ENCODE measurements at regions not wholly inside any gene's neighbourhood (a gene's known extent, or its start where the extent isn't known, plus 50 kb on each side); places are given as distances from the start of the nearest gene placed in this dataset.
"Not testable (repeated sequence)": the region's sequence is repeated elsewhere in the genome, so short reads cannot be mapped to it uniquely, and the experiment has no call there.

- no peak for DNase-seq (ENCODE audit: low spot score)
These were observed 122.6 kb upstream of the ATP2B2 start for GRCh38 chr3:10627884-10628572.

- no peak for DNase-seq (ENCODE audit: low spot score)
These were observed 123.7 kb upstream of the ATP2B2 start for GRCh38 chr3:10628891-10629670.

DNA sequence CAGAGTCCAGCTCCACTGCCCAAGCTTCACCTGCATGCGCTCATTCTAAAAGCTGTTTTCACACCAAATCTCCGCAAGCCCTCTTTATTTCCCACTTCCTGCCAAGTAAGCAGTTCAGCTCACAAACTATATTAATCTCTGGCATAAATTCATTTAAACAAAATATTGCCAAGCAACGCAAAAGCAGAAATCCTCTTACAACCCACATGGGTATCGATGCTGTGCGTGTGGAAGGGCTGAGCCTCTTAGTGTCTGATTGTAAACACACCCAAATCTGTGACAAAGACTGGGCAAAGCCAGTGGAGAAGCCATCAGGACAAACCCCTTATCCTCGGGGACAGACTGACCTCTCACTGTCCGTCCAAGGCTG, 124.3 kb upstream of the ATP2B2 start:
- DNase-seq (ENCODE audit: low spot score): no peak

GRCh38 chr3:10631224-10631623, 125.8 kb upstream of the ATP2B2 start:
- DNase-seq (ENCODE audit: low spot score): no peak

DNA sequence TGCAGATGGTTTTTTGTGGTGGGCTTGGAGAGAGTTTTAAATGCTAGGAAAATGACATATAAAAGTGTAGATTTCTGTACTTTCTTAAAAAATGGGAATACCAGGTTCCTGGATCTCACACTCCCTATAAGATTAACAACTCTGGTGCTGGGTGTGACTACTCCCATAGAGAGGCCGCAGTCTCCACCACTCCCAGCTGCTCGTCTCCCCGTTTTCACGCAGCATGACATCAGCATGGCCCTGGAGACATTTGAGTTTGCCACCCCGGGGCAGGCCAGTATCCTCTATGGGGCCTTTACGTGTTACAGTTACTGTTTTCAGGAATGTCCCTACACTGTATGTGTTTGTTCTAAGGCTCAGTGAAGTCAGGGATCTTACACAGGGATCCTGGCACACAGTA, 126.7 kb upstream of the ATP2B2 start:
- DNase-seq (ENCODE audit: low spot score): no peak

DNA sequence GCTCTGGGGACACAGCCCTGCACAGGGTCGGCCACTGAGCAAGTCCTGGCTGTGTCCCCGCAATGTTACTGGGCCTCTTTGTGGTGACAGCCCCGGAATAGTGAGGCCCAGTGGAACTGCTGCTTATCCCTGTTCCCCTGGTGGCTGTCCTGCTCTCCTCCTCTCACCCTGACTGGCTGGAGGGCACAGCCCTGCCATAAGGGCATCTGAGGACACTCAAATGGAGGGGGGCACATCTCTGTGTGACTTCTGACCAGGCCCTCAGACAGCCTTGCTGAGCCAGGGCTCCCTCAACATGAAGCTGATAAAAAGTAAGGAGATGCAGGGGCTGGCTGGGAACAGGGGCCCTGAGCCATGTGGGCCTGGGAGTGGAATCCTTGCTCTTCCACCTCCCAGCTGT, 127.4 kb upstream of the ATP2B2 start:
- DNase-seq (ENCODE audit: low spot score): no peak

GRCh38 chr3:10635446-10636076, 130.2 kb upstream of the ATP2B2 start:
- DNase-seq (ENCODE audit: low spot score): no peak

GRCh38 chr3:10637342-10637741, 132.0 kb upstream of the ATP2B2 start:
- DNase-seq (ENCODE audit: low spot score): no peak

DNA sequence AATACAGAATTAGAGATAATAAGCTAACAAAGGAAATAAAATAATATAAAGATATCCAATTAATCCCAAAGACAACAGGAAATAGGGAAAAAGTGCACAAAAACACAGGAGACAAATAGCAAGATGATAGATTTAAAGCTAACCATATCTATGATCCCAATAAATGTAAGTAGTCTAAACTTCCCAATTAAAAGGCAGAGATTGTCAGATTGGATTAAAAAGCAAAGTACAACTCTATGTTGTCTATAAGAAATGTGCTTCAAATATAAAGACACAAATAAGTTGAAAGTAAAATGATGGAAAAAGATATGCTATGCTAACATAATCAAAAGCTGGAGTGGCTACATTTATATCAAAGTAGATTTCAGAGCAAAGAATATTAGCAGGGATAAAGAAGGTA, 133.1 kb upstream of the ATP2B2 start:
- DNase-seq (ENCODE audit: low spot score): no peak

- no peak for DNase-seq (ENCODE audit: low spot score)
These were observed 136.4 kb upstream of the ATP2B2 start for GRCh38 chr3:10641760-10642159.

DNA sequence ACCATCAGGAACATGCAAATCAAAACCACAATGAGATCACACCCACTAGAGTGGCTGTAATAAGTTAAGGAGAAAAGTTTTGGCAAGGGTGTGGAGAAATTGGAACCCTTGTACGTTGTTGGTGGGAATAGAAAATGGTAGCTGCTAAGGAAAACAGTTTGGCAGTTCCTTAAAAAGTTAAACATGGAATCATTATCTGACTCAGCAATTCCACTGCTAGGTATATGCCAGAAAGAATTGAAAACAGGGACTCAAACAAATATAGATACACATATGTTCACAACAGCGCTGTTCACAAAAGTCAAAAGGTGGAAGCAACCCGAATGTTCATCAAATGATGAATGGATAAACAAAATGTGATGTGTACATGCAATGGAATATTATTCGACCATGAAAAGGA, 138.8 kb upstream of the ATP2B2 start:
- DNase-seq (ENCODE audit: low spot score): no peak

- DNase-seq (ENCODE audit: low spot score): no peak
These were observed 140.4 kb upstream of the ATP2B2 start for GRCh38 chr3:10645800-10646199.

GRCh38 chr3:10646531-10647335, 141.3 kb upstream of the ATP2B2 start:
- DNase-seq (ENCODE audit: low spot score): no peak

DNA sequence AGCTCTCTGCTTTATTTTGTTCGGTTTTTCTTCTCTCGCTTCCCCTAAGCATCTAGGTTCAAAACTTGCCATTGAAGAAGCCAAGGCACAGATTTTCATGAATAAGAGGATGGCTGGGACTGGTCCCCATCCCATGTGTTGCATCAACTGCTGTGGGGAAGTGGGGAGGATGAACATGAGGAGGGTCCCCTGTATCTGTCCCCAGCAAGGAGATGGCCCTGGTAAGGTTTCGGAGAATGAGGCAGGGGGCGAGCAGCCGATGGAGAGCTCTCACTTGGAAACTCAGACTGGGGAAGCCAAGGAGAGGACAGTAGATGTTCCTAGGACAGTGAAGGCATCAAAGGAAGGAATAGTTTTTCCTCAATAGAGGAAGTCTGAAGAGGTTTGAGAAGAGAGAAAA, 142.0 kb upstream of the ATP2B2 start:
- no peak for DNase-seq (ENCODE audit: low spot score)

DNA sequence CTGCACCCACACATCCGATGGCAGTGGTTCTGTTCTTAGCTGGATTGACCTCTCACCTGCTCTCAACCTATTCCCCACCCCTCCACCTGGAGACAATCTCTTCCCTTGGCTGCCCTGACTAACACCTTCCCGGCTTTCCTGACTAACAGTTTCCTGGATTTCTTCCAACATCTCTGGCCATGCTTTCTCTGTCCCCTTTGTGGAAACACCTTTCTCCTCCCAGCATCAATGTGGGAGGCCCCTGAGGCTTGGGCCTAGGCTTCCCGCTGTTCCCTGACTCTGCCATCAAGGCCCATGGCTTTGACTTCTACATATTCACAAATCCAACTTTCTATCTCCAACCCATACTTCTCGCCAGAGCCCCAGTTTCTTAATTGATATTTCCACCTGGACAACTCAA, 142.8 kb upstream of the ATP2B2 start:
- no peak for DNase-seq (ENCODE audit: low spot score)

- not testable (repeated sequence) for DNase-seq (ENCODE audit: low spot score)
These were observed 144.1 kb upstream of the ATP2B2 start for GRCh38 chr3:10649463-10649862.

GRCh38 chr3:10651506-10651905, 146.1 kb upstream of the ATP2B2 start:
- DNase-seq (ENCODE audit: low spot score): no peak

DNA sequence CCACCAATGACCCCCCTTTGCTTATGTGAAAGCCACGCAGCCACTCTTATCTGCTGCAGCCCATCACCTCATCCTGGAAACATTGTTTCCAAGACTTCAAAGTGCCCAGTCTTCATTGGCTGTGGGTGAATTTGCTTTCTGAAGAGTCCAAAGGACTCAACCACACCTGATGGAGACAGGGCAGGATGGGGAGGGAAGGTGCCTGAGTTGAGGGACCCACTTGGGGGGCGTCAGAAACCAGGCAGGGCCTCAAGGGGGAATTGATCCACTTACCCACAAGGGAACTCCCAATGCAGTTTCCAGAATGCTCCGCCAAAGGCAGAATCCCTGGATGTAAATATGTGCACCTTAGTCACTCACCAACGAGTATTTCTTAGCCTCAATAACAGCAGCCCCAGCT, 147.9 kb upstream of the ATP2B2 start:
- no peak for DNase-seq (ENCODE audit: low spot score)

GRCh38 chr3:10653866-10654611, 148.7 kb upstream of the ATP2B2 start:
- no peak for DNase-seq (ENCODE audit: low spot score)

DNA sequence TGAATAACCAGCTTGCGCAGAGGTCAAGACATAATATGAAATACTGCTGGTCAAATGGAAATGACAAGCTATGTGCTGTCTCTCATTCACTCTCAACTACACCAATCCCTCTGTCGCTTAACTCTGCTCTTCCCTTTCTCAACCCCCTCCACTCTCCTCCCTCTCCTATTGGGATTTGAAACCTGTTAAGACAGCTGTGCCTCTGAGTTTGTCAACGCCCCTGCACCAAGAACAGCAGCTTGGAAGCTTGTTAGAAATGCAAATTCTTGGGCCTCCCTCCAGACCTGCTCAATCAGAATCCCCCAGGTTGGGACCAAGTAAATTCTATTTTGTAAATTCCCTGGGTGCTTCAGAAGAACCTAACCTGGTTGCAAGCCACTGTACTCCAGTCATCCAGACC, 149.7 kb upstream of the ATP2B2 start:
- DNase-seq (ENCODE audit: low spot score): no peak

DNA sequence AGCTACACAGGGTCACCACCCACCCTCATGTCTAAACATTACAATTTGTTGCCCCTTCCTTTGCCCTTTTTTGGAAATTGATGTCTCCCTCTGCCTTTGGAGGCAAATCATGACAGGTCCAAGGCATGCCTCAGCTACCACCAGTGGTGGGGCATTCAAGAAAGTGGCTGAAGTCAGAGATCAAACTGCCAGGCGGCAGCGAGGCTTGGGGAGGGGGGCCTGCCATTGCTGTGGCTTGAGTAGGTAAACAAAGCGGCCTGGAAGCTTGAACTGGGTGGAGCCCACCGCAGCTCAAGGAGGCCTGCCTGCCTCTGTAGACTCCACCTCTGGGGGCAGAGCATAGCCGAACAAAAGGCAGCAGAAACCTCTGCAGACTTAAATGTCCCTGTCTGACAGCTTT, 152.0 kb upstream of the ATP2B2 start:
- DNase-seq (ENCODE audit: low spot score): not testable (repeated sequence)

DNA sequence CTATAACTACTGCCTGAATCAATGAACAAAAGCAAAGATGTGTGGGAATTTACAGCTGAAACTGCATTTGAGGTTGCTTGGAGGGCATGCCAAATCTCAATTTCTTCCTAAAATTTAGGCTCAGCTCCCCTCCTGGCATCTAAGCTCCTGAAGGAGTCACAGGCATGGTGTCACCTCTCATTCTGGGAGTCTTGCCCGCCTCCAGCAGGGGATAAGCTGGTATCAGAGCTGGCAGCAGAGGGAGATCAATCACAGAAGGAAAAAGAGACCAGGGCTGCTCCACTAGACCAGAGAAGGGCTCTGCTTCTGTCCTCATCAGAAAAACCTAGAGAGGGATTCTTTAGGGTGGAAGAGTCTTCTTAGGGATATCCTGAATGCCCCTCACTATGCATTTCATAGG, 150.4 kb upstream of the SLC6A11 start:
- no peak for DNase-seq (ENCODE audit: low spot score)
